Thyroid gland (tissue), 4 donors: ENCODE measurements at regions not wholly inside any gene's neighbourhood (a gene's known extent, or its start where the extent isn't known, plus 50 kb on each side); places are given as distances from the start of the nearest gene placed in this dataset.

Source experiments
- DNase-seq, 2 donors: peaks; one replicate each; pipeline ENCODE4 v3.0.0-alpha.2; 2019
- H3K27ac ChIP-seq, 3 donors: fragments of 200-600 bp; sonication (generic); 1 replicate in 2 of 3; 2 replicates in 1 of 3; pipeline ENCODE4 v1.5.1; 2016 to 2019; ENCODE audit warnings: mild to moderate bottlenecking in 1 of 3, moderate library complexity in 1 of 3
- H3K27me3 ChIP-seq: fragments of 200-600 bp; sonication (generic); one replicate; pipeline ENCODE4 v1.5.1; 2019
- H3K36me3 ChIP-seq, 2 donors: fragments of 200-600 bp; sonication (generic); one replicate each; pipeline ENCODE4 v1.5.1; 2016 to 2019
- H3K4me1 ChIP-seq, 2 donors: fragments of 200-600 bp; sonication (generic); one replicate each; pipeline ENCODE4 v1.5.1; 2017 to 2019
- H3K4me3 ChIP-seq, 3 donors: fragments of 200-600 bp; sonication (generic); replicated peaks in 1 of 3; 1 replicate in 2 of 3; 2 replicates in 1 of 3; pipeline ENCODE4 v1.5.1; 2016; ENCODE audit warnings: mild to moderate bottlenecking in 1 of 3
- H3K9me3 ChIP-seq: fragments of 200-600 bp; sonication (generic); one replicate; pipeline ENCODE4 v1.5.1; 2017
- CTCF ChIP-seq, 6 experiments: fragments of 200-600 bp in 3 of 6; fragments of 450-650 bp in 3 of 6; sonication (generic) in 3 of 6; IDR thresholded peaks; one replicate each; pipeline ENCODE4 v1.5.1; 2016 to 2019; ENCODE audit warnings: antibody characterized with exemption in 6 of 6, mild to moderate bottlenecking in 2 of 6, inconsistent platforms in 1 of 6, moderate library complexity in 1 of 6
- POLR2A ChIP-seq, 2 donors: fragments of 450-650 bp; IDR thresholded peaks; one replicate each; pipeline ENCODE4 v1.6.1; 2017; ENCODE audit warnings: antibody characterized with exemption in 2 of 2, mild to moderate bottlenecking in 2 of 2, moderate library complexity in 1 of 2
- WGBS, 2 donors: methylation state at CpG; one replicate each; pipeline ENCODE4 v1.1.5; 2017; 5-methylcytosine and 5-hydroxymethylcytosine counted together
- intact Hi-C: fragments of 100-400 bp; cut with DNase I; formaldehyde crosslinking; loops from one replicate; pipeline ENCODE4 v1.15.1; 2023

DNA sequence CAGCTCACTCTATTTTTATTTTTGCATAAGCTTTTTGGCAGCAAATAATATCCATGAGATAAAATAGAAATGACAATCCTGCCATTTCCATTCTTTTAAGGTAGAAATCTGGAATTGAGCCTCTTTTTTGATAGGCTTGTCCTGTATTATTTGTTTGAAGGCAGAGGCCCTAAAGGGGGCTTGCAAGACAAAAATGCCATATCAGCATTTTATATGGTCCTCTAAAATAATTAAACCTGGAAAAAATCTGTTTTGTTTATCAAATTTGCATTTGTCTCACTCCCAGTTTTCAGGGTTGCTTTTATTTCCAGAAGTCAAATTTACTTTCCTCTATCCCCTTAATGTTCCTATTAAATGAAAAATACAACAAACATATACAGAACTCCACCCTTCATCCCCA lies 134.9 kb upstream of the GAP43 start:
- TF ChIP-seq CTCF (IDR thresholded peaks at IDR 0.05) = no peak
- TF ChIP-seq POLR2A (IDR thresholded peaks at IDR 0.05) = no peak
- no peaks in the 10 kb centered on the region for H3K36me3 ChIP-seq
- H3K27me3 ChIP-seq = no peaks in the 10 kb centered on the region
- no peaks in the 10 kb centered on the region for H3K4me1 ChIP-seq
- no peak overlapping the region for H3K27ac ChIP-seq
- intact Hi-C loops = no loop called here
- DNase-seq = no peak
- H3K9me3 ChIP-seq = no peaks in the 10 kb centered on the region
- no peak overlapping the region for H3K4me3 ChIP-seq

GRCh38 chr3:115494826-115495225 lies 128.5 kb upstream of the GAP43 start:
- Histone ChIP-seq H3K4me1 (no peaks in the 10 kb centered on the region), H3K36me3 (no peaks in the 10 kb centered on the region), H3K4me3 (no peak overlapping the region), H3K27me3 (no peaks in the 10 kb centered on the region), H3K27ac (no peak overlapping the region), H3K9me3 (no peaks in the 10 kb centered on the region)
- intact Hi-C loops = no loop called here
- 88 to 90% methylated on average over 2 of the region's 2 CpGs for WGBS, 2 donors
- no peak for DNase-seq
- TF ChIP-seq POLR2A (IDR thresholded peaks at IDR 0.05) = no peak

GRCh38 chr3:115498421-115498820 lies 124.9 kb upstream of the GAP43 start:
- WGBS, 2 donors = 64 to 68% methylated on average over 1 of the region's 1 CpG
- intact Hi-C loops = no loop called here
- Histone ChIP-seq H3K9me3 (no peaks in the 10 kb centered on the region), H3K4me1 (no peaks in the 10 kb centered on the region), H3K4me3 (no peak overlapping the region), H3K27me3 (no peaks in the 10 kb centered on the region), H3K27ac (no peak overlapping the region), H3K36me3 (no peaks in the 10 kb centered on the region)
- TF ChIP-seq POLR2A (IDR thresholded peaks at IDR 0.05) = no peak
- TF ChIP-seq CTCF (IDR thresholded peaks at IDR 0.05) = no peak
- DNase-seq = no peak

DNA sequence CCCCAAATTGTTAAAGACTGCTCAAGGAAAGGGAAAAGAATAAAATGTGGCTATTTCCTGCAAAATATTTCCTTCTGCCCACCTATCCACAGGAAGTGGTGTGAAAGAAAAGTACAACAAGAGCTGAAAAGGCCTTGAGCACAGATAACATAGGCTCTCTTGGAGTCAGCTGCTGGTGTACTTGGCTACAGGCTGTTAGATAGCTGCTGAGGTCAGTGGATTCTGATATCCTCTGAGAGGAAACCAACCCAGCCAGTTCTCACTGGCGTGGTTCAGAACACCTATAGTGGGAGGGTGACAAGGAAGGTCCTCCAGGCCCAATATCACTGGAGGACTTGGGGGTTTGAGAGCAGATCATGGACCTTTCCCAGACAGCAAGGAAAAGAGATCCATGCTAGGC lies 124.4 kb upstream of the GAP43 start:
- Histone ChIP-seq H3K9me3 (no peaks in the 10 kb centered on the region), H3K4me1 (no peaks in the 10 kb centered on the region), H3K4me3 (no peak overlapping the region), H3K27ac (no peak overlapping the region), H3K27me3 (no peaks in the 10 kb centered on the region), H3K36me3 (no peaks in the 10 kb centered on the region)
- intact Hi-C loops = no loop called here
- 42 to 45% methylated on average over 1 of the region's 1 CpG for WGBS, 2 donors
- no peak for DNase-seq
- TF ChIP-seq POLR2A (IDR thresholded peaks at IDR 0.05) = no peak
- no peak for TF ChIP-seq CTCF (IDR thresholded peaks at IDR 0.05)

DNA sequence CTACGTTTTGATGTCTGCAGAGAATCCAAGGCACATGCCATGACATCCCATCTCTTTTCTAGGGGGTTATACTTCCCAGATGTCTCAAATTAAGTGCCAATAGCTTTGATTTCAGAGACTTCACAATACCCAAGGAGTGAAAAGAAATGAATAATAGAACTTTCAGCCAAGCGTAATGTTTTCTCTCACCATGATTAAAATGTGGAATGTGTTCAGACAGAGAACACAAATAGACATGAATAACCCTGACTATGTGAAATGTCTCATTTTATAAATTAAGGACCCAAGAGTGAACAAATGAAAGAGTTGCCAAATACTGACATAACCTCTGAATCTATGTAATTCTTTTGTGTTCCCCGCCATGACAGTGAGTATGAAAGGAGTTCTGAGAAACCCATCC lies 123.6 kb upstream of the GAP43 start:
- H3K36me3 ChIP-seq = no peaks in the 10 kb centered on the region
- TF ChIP-seq POLR2A (IDR thresholded peaks at IDR 0.05) (no peak), CTCF (IDR thresholded peaks at IDR 0.05) (no peak)
- no peaks in the 10 kb centered on the region for H3K4me1 ChIP-seq
- intact Hi-C loops = no loop called here
- H3K27me3 ChIP-seq = no peaks in the 10 kb centered on the region
- H3K27ac ChIP-seq = no peak overlapping the region
- no peaks in the 10 kb centered on the region for H3K9me3 ChIP-seq
- WGBS, 2 donors = 92 to 99% methylated on average over 3 of the region's 3 CpGs
- H3K4me3 ChIP-seq = no peak overlapping the region
- DNase-seq = no peak

GRCh38 chr3:115500795-115501194 lies 122.5 kb upstream of the GAP43 start:
- H3K4me3 ChIP-seq = no peak overlapping the region
- no peak for DNase-seq
- H3K36me3 ChIP-seq = no peaks in the 10 kb centered on the region
- H3K27ac ChIP-seq = no peak overlapping the region
- no peaks in the 10 kb centered on the region for H3K9me3 ChIP-seq
- no peaks in the 10 kb centered on the region for H3K4me1 ChIP-seq
- WGBS, 2 donors = 51 to 60% methylated on average over 2 of the region's 2 CpGs
- TF ChIP-seq POLR2A (IDR thresholded peaks at IDR 0.05) (no peak), CTCF (IDR thresholded peaks at IDR 0.05) (no peak)
- H3K27me3 ChIP-seq = no peaks in the 10 kb centered on the region
- intact Hi-C loops = no loop called here
